Gastroesophageal sphincter (tissue), 3 donors: ENCODE measurements at regions not wholly inside any gene's neighbourhood (a gene's known extent, or its start where the extent isn't known, plus 50 kb on each side); places are given as distances from the start of the nearest gene placed in this dataset.

Experiments used
- CTCF ChIP-seq, 4 experiments: fragments of 200-600 bp in 2 of 4; fragments of 450-650 bp in 2 of 4; sonication (generic) in 1 of 4; IDR thresholded peaks; one replicate each; pipeline ENCODE4 v1.5.1; 2017 to 2019; ENCODE audit warnings: antibody characterized with exemption in 4 of 4, mild to moderate bottlenecking in 2 of 4, moderate library complexity in 2 of 4
- EP300 ChIP-seq: sonication (generic); formaldehyde crosslinking; IDR thresholded peaks from one replicate; pipeline ENCODE4 v1.6.1; 2017; ENCODE audit warnings: antibody characterized with exemption, mild to moderate bottlenecking

- TF ChIP-seq CTCF (IDR thresholded peaks at IDR 0.05): no peak
- TF ChIP-seq EP300: no peak
Observed at GRCh38 chr6:95413789-95414188, 163.5 kb upstream of the MANEA start.
